ENCODE measurements at regions not wholly inside any gene's neighbourhood (a gene's known extent, or its start where the extent isn't known, plus 50 kb on each side); places are given as distances from the start of the nearest gene placed in this dataset.

GRCh38 chr15:35721751-35722150 is 175.8 kb upstream of the DPH6 start:
- TF ChIP-seq POLR2A (IDR thresholded peaks at IDR 0.05) (no peak), CTCF (IDR thresholded peaks at IDR 0.05 in 4 of 5, conservative IDR thresholded peaks at IDR 0.05 in 1 of 5) (no peak)
